Panc1 (cell line): ENCODE measurements at regions not wholly inside any gene's neighbourhood (a gene's known extent, or its start where the extent isn't known, plus 50 kb on each side); places are given as distances from the start of the nearest gene placed in this dataset.

Experiments
- ATAC-seq: fragments of 200-7000 bp; cut with Tn5 transposase; 2 replicates; pipeline ENCODE4 v1.9.1; 2020; ENCODE audit warnings: mild to moderate bottlenecking, moderate library complexity
- BruUV-seq: library from RNA; stranded (reverse); fragments of 400-500 nt; replicated peaks from 2 replicates; lab custom pipeline; 2021; lab: Mats Ljungman, UMichigan
- CTCF ChIA-PET: fragments of 300-600 bp; sonication (Branson Sonifier 250); formaldehyde crosslinking; loops from one replicate; lab custom pipeline; 2022; ENCODE audit warnings: antibody characterized with exemption; lab: Charles Lee
- POLR2A ChIA-PET: fragments of 300-600 bp; sonication (Branson Sonifier 250); formaldehyde crosslinking; loops from one replicate; lab custom pipeline; 2022; ENCODE audit warnings: antibody characterized with exemption; lab: Charles Lee
- DNase-seq: peaks from one replicate; pipeline ENCODE4 v3.0.0-alpha.2; 2010; ENCODE audit warnings: low read depth, low spot score
- H3K27ac ChIP-seq: 2 replicates; pipeline ENCODE4 v1.5.1; 2011; ENCODE audit warnings: mild to moderate bottlenecking, low read length, inconsistent platforms
- H3K27me3 ChIP-seq: fragments of 200-500 bp; sonication (Bioruptor generic); 2 replicates; pipeline ENCODE4 v1.6.0; 2014; ENCODE audit warnings: low read length, inconsistent platforms; ENCODE audit not compliant: control insufficient read depth, insufficient read depth
- H3K36me3 ChIP-seq: fragments of 200-500 bp; sonication (Bioruptor generic); 2 replicates; pipeline ENCODE4 v1.5.1; 2014; ENCODE audit warnings: inconsistent platforms, mild to moderate bottlenecking, low read length, moderate library complexity; ENCODE audit not compliant: control insufficient read depth, insufficient read depth
- H3K4me1 ChIP-seq: 2 replicates; pipeline ENCODE4 v1.5.1; 2011; ENCODE audit warnings: inconsistent platforms, mild to moderate bottlenecking, low read length, moderate library complexity; ENCODE audit not compliant: control insufficient read depth, insufficient read depth
- H3K4me3 ChIP-seq, 2 experiments: 2 replicates each; pipeline ENCODE4 v1.5.1; 2011 to 2012; ENCODE audit warnings: low read depth in 2 of 2, low read length in 2 of 2, mild to moderate bottlenecking in 2 of 2, inconsistent platforms in 1 of 2, moderate library complexity in 1 of 2
- H3K9me3 ChIP-seq: fragments of 200-500 bp; sonication (Bioruptor generic); 2 replicates; pipeline ENCODE4 v1.5.1; 2014; ENCODE audit warnings: low read depth, mild to moderate bottlenecking, inconsistent platforms, low read length, moderate library complexity; ENCODE audit not compliant: control insufficient read depth, insufficient read depth
- CTCF ChIP-seq: fragments of 450-650 bp; IDR thresholded peaks from 2 replicates; pipeline ENCODE4 v1.5.1; 2017; ENCODE audit warnings: mild to moderate bottlenecking
- POLR2AphosphoS5 ChIP-seq: IDR thresholded peaks from 2 replicates; pipeline ENCODE4 v1.6.1; 2012; ENCODE audit warnings: mild to moderate bottlenecking, low read depth, low read length, moderate library complexity
- REST ChIP-seq, 2 experiments: IDR thresholded peaks; 2 replicates each; pipeline ENCODE4 v1.6.1; 2011 to 2012; ENCODE audit warnings: low read depth in 2 of 2, control low read depth in 1 of 2, low read length in 1 of 2, mild to moderate bottlenecking in 1 of 2, moderate library complexity in 1 of 2; ENCODE audit not compliant: insufficient read depth in 1 of 2
- SIN3A ChIP-seq: IDR thresholded peaks from 2 replicates; pipeline ENCODE4 v1.6.1; 2012; ENCODE audit warnings: low read depth, mild to moderate bottlenecking, low read length, moderate library complexity, borderline replicate concordance; ENCODE audit not compliant: insufficient read depth
- TCF7L2 ChIP-seq: IDR thresholded peaks from 2 replicates; pipeline ENCODE4 v1.6.1; 2011; ENCODE audit warnings: mild to moderate bottlenecking, low read depth, low read length, inconsistent platforms
- in situ Hi-C: cut with HindIII; loops from 2 replicates; pipeline ENCODE4 v1.10.0; 2016; ENCODE audit warnings: low sequenced_read_pairs, low pct_unique_long_range_greater_than_20kb
- intact Hi-C: fragments of 100-400 bp; cut with micrococcal nuclease; formaldehyde crosslinking; loops from one replicate; pipeline ENCODE4 v1.10.0; 2022; ENCODE audit not compliant: unreplicated experiment

DNA sequence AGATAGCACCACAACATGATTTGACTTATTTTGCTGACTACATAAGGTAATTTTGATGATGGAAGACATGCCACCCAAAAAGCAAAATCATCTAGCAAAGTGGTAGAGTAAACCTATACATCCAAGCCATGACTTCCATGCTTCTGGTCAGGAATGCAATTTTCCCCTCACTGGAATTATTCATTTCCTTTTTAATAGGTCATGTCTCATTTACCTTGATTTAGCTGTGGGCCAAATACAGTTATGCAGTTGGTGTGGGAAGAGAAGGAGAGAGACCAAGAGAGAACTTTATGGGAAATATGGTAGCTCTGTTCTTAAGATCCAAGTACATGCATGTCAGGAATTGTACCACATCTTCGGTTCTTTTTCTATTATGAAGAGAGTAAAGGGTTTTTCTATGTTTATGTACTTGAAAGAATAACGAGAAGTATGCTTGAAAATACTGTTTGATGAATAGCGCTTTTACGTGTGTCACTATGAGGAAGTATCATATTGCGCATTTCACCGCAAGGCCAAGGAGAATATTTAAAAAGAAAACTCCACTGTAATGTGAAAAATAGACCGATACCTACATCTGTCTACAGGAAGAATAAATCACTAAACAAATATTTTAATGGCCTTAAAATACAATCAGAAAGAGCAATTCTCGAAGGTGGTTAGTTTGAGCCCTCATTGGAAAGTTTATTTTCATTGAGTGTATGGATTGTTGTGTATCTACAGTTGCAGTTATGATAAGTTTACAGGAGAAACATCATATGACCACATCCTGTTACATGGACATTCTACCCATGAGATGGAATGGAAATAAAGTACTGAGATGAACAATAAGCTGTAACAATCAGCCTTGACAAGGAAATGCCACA, 134.0 kb downstream of the FOXD1 start:
- intact Hi-C loops = no loop called here
- in situ Hi-C loops = no loop called here
- Histone ChIP-seq H3K27ac (no peak overlapping the region; the same call in 1 of the 2 replicates), H3K27me3 (no peaks in the 10 kb centered on the region), H3K36me3 (no peaks in the 10 kb centered on the region), H3K4me1 (peaks cover 17% of the 10 kb centered on the region), H3K9me3 (no peaks in the 10 kb centered on the region), H3K4me3 (no peak overlapping the region)
- ChIA-PET CTCF (no interaction called here), POLR2A (no interaction called here)
- no peak for TF ChIP-seq CTCF
- no peak for TF ChIP-seq POLR2AphosphoS5
- TF ChIP-seq TCF7L2 = no peak
- no peak for TF ChIP-seq REST (IDR thresholded peaks at IDR 0.05; ENCODE audit: insufficient read depth in 1 of 2, low read depth in 2 of 2, low read length in 1 of 2)
- TF ChIP-seq SIN3A = no peak
- no TSS peak for BruUV-seq
- DNase-seq (no peak), ATAC-seq (no peak)

- no peak for DNase-seq
- no TSS peak for BruUV-seq
- POLR2A ChIA-PET = interaction anchor here (0.7 kb wide), 1 partner anchor 253 kb away, joined by 3 read pairs; the partner anchor contains the start of genes ANKRA2 and UTP15
Measured at GRCh38 chr5:73312872-73313510, 135.6 kb downstream of the FOXD1 start.

More at GRCh38 chr5:73312872-73313510, 135.6 kb downstream of the FOXD1 start:
- no peak for TF ChIP-seq CTCF
- no peak for TF ChIP-seq POLR2AphosphoS5
- no peak for TF ChIP-seq SIN3A
- TF ChIP-seq REST (IDR thresholded peaks at IDR 0.05; ENCODE audit: insufficient read depth in 1 of 2, low read depth in 2 of 2, low read length in 1 of 2) = no peak
- TF ChIP-seq TCF7L2 = no peak
- Histone ChIP-seq H3K4me3 (no peak overlapping the region), H3K27me3 (no peaks in the 10 kb centered on the region), H3K9me3 (no peaks in the 10 kb centered on the region), H3K27ac (peak overlapping the region; percentile 31; the same call in 1 of the 2 replicates), H3K36me3 (no peaks in the 10 kb centered on the region), H3K4me1 (peaks cover 17% of the 10 kb centered on the region)
- CTCF ChIA-PET = no interaction called here
- no peak for ATAC-seq
- intact Hi-C loops (no loop called here), in situ Hi-C loops (no loop called here)
